ENCODE measurements at regions not wholly inside any gene's neighbourhood (a gene's known extent, or its start where the extent isn't known, plus 50 kb on each side); places are given as distances from the start of the nearest gene placed in this dataset.

GRCh38 chr11:80173371-80174136 lies 732.7 kb upstream of the TENM4 start:
- Mint-ChIP-seq H3K27ac (no peak overlapping the region), H3K27me3 (no peaks in the 10 kb centered on the region), H3K36me3 (ENCODE audit: insufficient read depth) (no peaks in the 10 kb centered on the region), H3K9me3 (ENCODE audit: low read depth) (peaks cover 20% of the 10 kb centered on the region), H3K4me1 (ENCODE audit: low read depth) (no peaks in the 10 kb centered on the region), H3K4me3 (ENCODE audit: low read depth) (no peak overlapping the region)
- no peak for DNase-seq (ENCODE audit: low spot score, unreplicated experiment)
- no peak for TF ChIP-seq CTCF (IDR thresholded peaks at IDR 0.05; ENCODE audit: unreplicated experiment)

- no peaks in the 10 kb centered on the region for H3K4me1 Mint-ChIP-seq (ENCODE audit: low read depth)
- no peak for TF ChIP-seq CTCF (IDR thresholded peaks at IDR 0.05; ENCODE audit: unreplicated experiment)
- H3K9me3 Mint-ChIP-seq (ENCODE audit: low read depth) = peaks cover 16% of the 10 kb centered on the region
- H3K27ac Mint-ChIP-seq = no peak overlapping the region
- H3K27me3 Mint-ChIP-seq = no peaks in the 10 kb centered on the region
- no peak overlapping the region for H3K4me3 Mint-ChIP-seq (ENCODE audit: low read depth)
- DNase-seq (ENCODE audit: low spot score, unreplicated experiment) = no peak
- H3K36me3 Mint-ChIP-seq (ENCODE audit: insufficient read depth) = no peaks in the 10 kb centered on the region
Measured at GRCh38 chr11:80168796-80169195, 728.0 kb upstream of the TENM4 start.

GRCh38 chr11:80167766-80168165 lies 726.9 kb upstream of the TENM4 start:
- H3K4me1 Mint-ChIP-seq (ENCODE audit: low read depth) = no peaks in the 10 kb centered on the region
- H3K9me3 Mint-ChIP-seq (ENCODE audit: low read depth) = peaks cover 16% of the 10 kb centered on the region
- no peak overlapping the region for H3K4me3 Mint-ChIP-seq (ENCODE audit: low read depth)
- TF ChIP-seq CTCF (IDR thresholded peaks at IDR 0.05; ENCODE audit: unreplicated experiment) = no peak
- no peaks in the 10 kb centered on the region for H3K27me3 Mint-ChIP-seq
- no peaks in the 10 kb centered on the region for H3K36me3 Mint-ChIP-seq (ENCODE audit: insufficient read depth)
- no peak overlapping the region for H3K27ac Mint-ChIP-seq
- no peak for DNase-seq (ENCODE audit: low spot score, unreplicated experiment)

- TF ChIP-seq CTCF (IDR thresholded peaks at IDR 0.05; ENCODE audit: unreplicated experiment) = no peak
- H3K9me3 Mint-ChIP-seq (ENCODE audit: low read depth) = peaks cover 11% of the 10 kb centered on the region
- no peaks in the 10 kb centered on the region for H3K36me3 Mint-ChIP-seq (ENCODE audit: insufficient read depth)
- DNase-seq (ENCODE audit: low spot score, unreplicated experiment) = no peak
- H3K27ac Mint-ChIP-seq = no peak overlapping the region
- H3K27me3 Mint-ChIP-seq = no peaks in the 10 kb centered on the region
- H3K4me3 Mint-ChIP-seq (ENCODE audit: low read depth) = no peak overlapping the region
- H3K4me1 Mint-ChIP-seq (ENCODE audit: low read depth) = no peaks in the 10 kb centered on the region
Measured at GRCh38 chr11:80165744-80166143, 724.9 kb upstream of the TENM4 start.

- H3K4me1 Mint-ChIP-seq (ENCODE audit: low read depth) = no peaks in the 10 kb centered on the region
- DNase-seq (ENCODE audit: low spot score, unreplicated experiment) = no peak
- no peaks in the 10 kb centered on the region for H3K27me3 Mint-ChIP-seq
- TF ChIP-seq CTCF (IDR thresholded peaks at IDR 0.05; ENCODE audit: unreplicated experiment) = no peak
- no peaks in the 10 kb centered on the region for H3K9me3 Mint-ChIP-seq (ENCODE audit: low read depth)
- H3K36me3 Mint-ChIP-seq (ENCODE audit: insufficient read depth) = no peaks in the 10 kb centered on the region
- H3K4me3 Mint-ChIP-seq (ENCODE audit: low read depth) = no peak overlapping the region
- no peak overlapping the region for H3K27ac Mint-ChIP-seq
Measured at GRCh38 chr11:80163441-80163840, 722.6 kb upstream of the TENM4 start.

All from progenitor cell of endocrine pancreas (in vitro differentiated cells).